ENCODE measurements at regions not wholly inside any gene's neighbourhood (a gene's known extent, or its start where the extent isn't known, plus 50 kb on each side); places are given as distances from the start of the nearest gene placed in this dataset.

GRCh38 chr10:2978574-2979273, 88.6 kb upstream of the PFKP start:
- ChIA-PET CTCF (interaction anchor here (1.4 kb wide), 1 partner anchor 1868 kb away, joined by 6 read pairs; no protein-coding TSS in a partner anchor), POLR2A (no interaction called here)
- Histone ChIP-seq H3K27me3 (ENCODE audit: control insufficient read depth in 2 of 2, insufficient read depth in 2 of 2, low read length in 2 of 2) (no peaks in the 10 kb centered on the region), H3K27ac (ENCODE audit: low read depth, low read length) (no peak overlapping the region), H3K36me3 (ENCODE audit: control insufficient read depth in 2 of 3, insufficient read depth in 3 of 3, low read length in 3 of 3) (no peaks in the 10 kb centered on the region), H3K4me1 (ENCODE audit: control insufficient read depth in 2 of 2, insufficient read depth in 2 of 2, low read length in 2 of 2) (no peaks in the 10 kb centered on the region), H3K9me3 (ENCODE audit: control insufficient read depth in 2 of 3, low read length in 3 of 3) (no peaks in the 10 kb centered on the region), H3K4me3 (ENCODE audit: low read length) (no peak overlapping the region)
- Mint-ChIP-seq H3K4me3 (no peak overlapping the region), H3K27me3 (peaks cover 0 to 8% (median 0%) of the 10 kb centered on the region in 5 donors), H3K27ac (no peak overlapping the region), H3K9me3 (no peaks in the 10 kb centered on the region), H3K36me3 (no peaks in the 10 kb centered on the region), H3K4me1 (peaks cover 0 to 2% (median 0%) of the 10 kb centered on the region in 7 donors)
- DNase-seq = no peak
- intact Hi-C loops (cut with micrococcal nuclease) = loop anchor here (1.0 to 5.0 kb wide), 2 partner anchors 50 to 1221 kb away; no protein-coding TSS in a partner anchor
- ATAC-seq = no peak

- Histone ChIP-seq H3K27ac (ENCODE audit: low read depth, low read length) (no peak overlapping the region), H3K27me3 (ENCODE audit: control insufficient read depth in 2 of 2, insufficient read depth in 2 of 2, low read length in 2 of 2) (no peaks in the 10 kb centered on the region), H3K4me3 (ENCODE audit: low read length) (no peak overlapping the region), H3K4me1 (ENCODE audit: control insufficient read depth in 2 of 2, insufficient read depth in 2 of 2, low read length in 2 of 2) (no peaks in the 10 kb centered on the region), H3K36me3 (ENCODE audit: control insufficient read depth in 2 of 3, insufficient read depth in 3 of 3, low read length in 3 of 3) (no peaks in the 10 kb centered on the region), H3K9me3 (ENCODE audit: control insufficient read depth in 2 of 3, low read length in 3 of 3) (no peaks in the 10 kb centered on the region)
- DNase-seq (peak in 5 of 9 donors; percentile 1 to 26 (median 10)), ATAC-seq (no peak)
- Mint-ChIP-seq H3K27ac (no peak overlapping the region), H3K4me3 (no peak overlapping the region), H3K4me1 (peaks cover 0 to 2% (median 0%) of the 10 kb centered on the region in 7 donors), H3K36me3 (no peaks in the 10 kb centered on the region), H3K9me3 (no peaks in the 10 kb centered on the region), H3K27me3 (peaks cover 0 to 6% (median 0%) of the 10 kb centered on the region in 5 donors)
- POLR2A ChIA-PET = no interaction called here
- intact Hi-C loops (cut with micrococcal nuclease) = loop anchor here (1.0 to 5.0 kb wide), 2 partner anchors 50 to 1221 kb away; no protein-coding TSS in a partner anchor
- CTCF ChIA-PET = interaction anchor here (1.4 kb wide), 1 partner anchor 1868 kb away, joined by 6 read pairs; no protein-coding TSS in a partner anchor
Observed at GRCh38 chr10:2978111-2978510, 89.2 kb upstream of the PFKP start.

- POLR2A ChIA-PET = no interaction called here
- Mint-ChIP-seq H3K4me1 (peaks cover 0 to 2% (median 0%) of the 10 kb centered on the region in 7 donors), H3K9me3 (no peaks in the 10 kb centered on the region), H3K27ac (no peak overlapping the region), H3K4me3 (no peak overlapping the region), H3K36me3 (no peaks in the 10 kb centered on the region), H3K27me3 (peaks cover 0 to 4% (median 0%) of the 10 kb centered on the region in 5 donors)
- H3K9me3 ChIP-seq (ENCODE audit: control insufficient read depth in 2 of 3, low read length in 3 of 3) = no peaks in the 10 kb centered on the region
- no peak for ATAC-seq
- H3K36me3 ChIP-seq (ENCODE audit: control insufficient read depth in 2 of 3, insufficient read depth in 3 of 3, low read length in 3 of 3) = no peaks in the 10 kb centered on the region
- DNase-seq = no peak
- no peak overlapping the region for H3K4me3 ChIP-seq (ENCODE audit: low read length)
- CTCF ChIA-PET = no interaction called here
- H3K27ac ChIP-seq (ENCODE audit: low read depth, low read length) = no peak overlapping the region
- intact Hi-C loops (cut with micrococcal nuclease) = loop anchor here in 1 of 2 donors (5.0 kb wide), 1 partner anchor 1217 kb away; no protein-coding TSS in a partner anchor
- H3K27me3 ChIP-seq (ENCODE audit: control insufficient read depth in 2 of 2, insufficient read depth in 2 of 2, low read length in 2 of 2) = no peaks in the 10 kb centered on the region
- H3K4me1 ChIP-seq (ENCODE audit: control insufficient read depth in 2 of 2, insufficient read depth in 2 of 2, low read length in 2 of 2) = no peaks in the 10 kb centered on the region
Observed at GRCh38 chr10:2974503-2975207, 92.7 kb upstream of the PFKP start.

GRCh38 chr10:2974083-2974482, 93.3 kb upstream of the PFKP start:
- Mint-ChIP-seq H3K9me3 (no peaks in the 10 kb centered on the region), H3K4me3 (no peak overlapping the region), H3K36me3 (no peaks in the 10 kb centered on the region), H3K4me1 (peaks cover 0 to 2% (median 0%) of the 10 kb centered on the region in 7 donors), H3K27ac (no peak overlapping the region), H3K27me3 (peaks cover 0 to 4% (median 0%) of the 10 kb centered on the region in 5 donors)
- CTCF ChIA-PET = no interaction called here
- intact Hi-C loops (cut with micrococcal nuclease) = no loop called here
- no peaks in the 10 kb centered on the region for H3K9me3 ChIP-seq (ENCODE audit: control insufficient read depth in 2 of 3, low read length in 3 of 3)
- ATAC-seq = no peak
- no peaks in the 10 kb centered on the region for H3K36me3 ChIP-seq (ENCODE audit: control insufficient read depth in 2 of 3, insufficient read depth in 3 of 3, low read length in 3 of 3)
- no peak overlapping the region for H3K4me3 ChIP-seq (ENCODE audit: low read length)
- no peak overlapping the region for H3K27ac ChIP-seq (ENCODE audit: low read depth, low read length)
- no peaks in the 10 kb centered on the region for H3K27me3 ChIP-seq (ENCODE audit: control insufficient read depth in 2 of 2, insufficient read depth in 2 of 2, low read length in 2 of 2)
- DNase-seq = no peak
- POLR2A ChIA-PET = no interaction called here
- no peaks in the 10 kb centered on the region for H3K4me1 ChIP-seq (ENCODE audit: control insufficient read depth in 2 of 2, insufficient read depth in 2 of 2, low read length in 2 of 2)

- no peaks in the 10 kb centered on the region for H3K9me3 Mint-ChIP-seq
- POLR2A ChIA-PET = no interaction called here
- intact Hi-C loops (cut with micrococcal nuclease) = no loop called here
Observed at GRCh38 chr10:2972810-2973209, 94.5 kb upstream of the PFKP start.

GRCh38 chr10:2972216-2972615, 95.1 kb upstream of the PFKP start:
- ATAC-seq (no peak), DNase-seq (no peak)
- Histone ChIP-seq H3K4me3 (ENCODE audit: low read length) (no peak overlapping the region), H3K36me3 (ENCODE audit: control insufficient read depth in 2 of 3, insufficient read depth in 3 of 3, low read length in 3 of 3) (no peaks in the 10 kb centered on the region), H3K4me1 (ENCODE audit: control insufficient read depth in 2 of 2, insufficient read depth in 2 of 2, low read length in 2 of 2) (no peaks in the 10 kb centered on the region), H3K27ac (ENCODE audit: low read depth, low read length) (no peak overlapping the region), H3K27me3 (ENCODE audit: control insufficient read depth in 2 of 2, insufficient read depth in 2 of 2, low read length in 2 of 2) (no peaks in the 10 kb centered on the region), H3K9me3 (ENCODE audit: control insufficient read depth in 2 of 3, low read length in 3 of 3) (no peaks in the 10 kb centered on the region)
- no peaks in the 10 kb centered on the region for H3K9me3 Mint-ChIP-seq
- no peaks in the 10 kb centered on the region for H3K36me3 Mint-ChIP-seq
- no peak overlapping the region for H3K27ac Mint-ChIP-seq
- POLR2A ChIA-PET = no interaction called here
- intact Hi-C loops (cut with micrococcal nuclease) = no loop called here
- no peaks in the 10 kb centered on the region for H3K4me1 Mint-ChIP-seq
- peaks cover 0 to 4% (median 0%) of the 10 kb centered on the region in 5 donors for H3K27me3 Mint-ChIP-seq
- no peak overlapping the region for H3K4me3 Mint-ChIP-seq
- CTCF ChIA-PET = no interaction called here

More at GRCh38 chr10:2972810-2973209, 94.5 kb upstream of the PFKP start:
- Histone ChIP-seq H3K4me1 (ENCODE audit: control insufficient read depth in 2 of 2, insufficient read depth in 2 of 2, low read length in 2 of 2) (no peaks in the 10 kb centered on the region), H3K27me3 (ENCODE audit: control insufficient read depth in 2 of 2, insufficient read depth in 2 of 2, low read length in 2 of 2) (no peaks in the 10 kb centered on the region), H3K4me3 (ENCODE audit: low read length) (no peak overlapping the region), H3K36me3 (ENCODE audit: control insufficient read depth in 2 of 3, insufficient read depth in 3 of 3, low read length in 3 of 3) (no peaks in the 10 kb centered on the region), H3K9me3 (ENCODE audit: control insufficient read depth in 2 of 3, low read length in 3 of 3) (no peaks in the 10 kb centered on the region), H3K27ac (ENCODE audit: low read depth, low read length) (no peak overlapping the region)
- no peak overlapping the region for H3K4me3 Mint-ChIP-seq
- CTCF ChIA-PET = no interaction called here
- H3K4me1 Mint-ChIP-seq = peaks cover 0 to under 1% (median 0%) of the 10 kb centered on the region in 7 donors
- ATAC-seq (no peak), DNase-seq (no peak)
- no peak overlapping the region for H3K27ac Mint-ChIP-seq
- H3K27me3 Mint-ChIP-seq = peaks cover 0 to 4% (median 0%) of the 10 kb centered on the region in 5 donors
- no peaks in the 10 kb centered on the region for H3K36me3 Mint-ChIP-seq

Data from naive thymus-derived CD4-positive, alpha-beta T cell (primary cell).